Raji (cell line): ENCODE measurements at regions not wholly inside any gene's neighbourhood (a gene's known extent, or its start where the extent isn't known, plus 50 kb on each side); places are given as distances from the start of the nearest gene placed in this dataset.

Experiments used
- POLR2A ChIP-seq: IDR thresholded peaks from 2 replicates; pipeline ENCODE4 v1.6.1; 2011; ENCODE audit warnings: low read depth, low read length, control low read depth; ENCODE audit not compliant: insufficient read depth

DNA sequence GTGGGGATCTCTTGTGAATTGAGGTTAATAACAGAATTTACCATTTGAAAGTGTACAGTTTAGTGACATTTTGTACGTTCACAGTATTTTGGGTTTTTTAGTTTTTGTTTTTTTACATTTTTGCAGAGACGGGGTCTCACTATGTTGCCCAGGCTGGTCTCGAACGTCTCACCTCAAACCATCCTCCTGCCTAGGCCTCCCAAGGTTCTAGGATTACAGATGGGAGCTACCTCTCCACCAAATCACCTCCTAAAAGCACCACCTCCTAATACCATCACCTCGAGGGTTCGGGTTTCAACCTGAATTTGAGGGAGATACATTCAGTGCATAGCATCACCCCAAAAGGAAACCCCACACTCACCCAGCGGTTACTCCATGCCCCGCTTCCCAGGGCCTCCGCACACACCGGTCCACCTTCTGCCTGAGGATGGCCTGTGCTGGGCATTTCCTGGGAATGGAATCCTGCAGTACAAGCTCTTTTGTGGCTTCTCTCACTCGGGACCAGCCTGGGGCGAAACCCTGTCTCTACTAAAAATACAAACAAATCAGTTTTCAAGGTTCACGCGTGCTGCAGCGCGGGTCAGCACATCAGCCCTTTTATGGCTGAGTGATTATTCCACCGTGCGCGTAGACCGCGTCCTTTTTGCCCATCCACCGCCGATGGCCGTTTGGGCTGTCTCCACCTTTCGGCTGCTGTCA is 182.7 kb upstream of the CIBAR2 start:
- TF ChIP-seq POLR2A = no peak

DNA sequence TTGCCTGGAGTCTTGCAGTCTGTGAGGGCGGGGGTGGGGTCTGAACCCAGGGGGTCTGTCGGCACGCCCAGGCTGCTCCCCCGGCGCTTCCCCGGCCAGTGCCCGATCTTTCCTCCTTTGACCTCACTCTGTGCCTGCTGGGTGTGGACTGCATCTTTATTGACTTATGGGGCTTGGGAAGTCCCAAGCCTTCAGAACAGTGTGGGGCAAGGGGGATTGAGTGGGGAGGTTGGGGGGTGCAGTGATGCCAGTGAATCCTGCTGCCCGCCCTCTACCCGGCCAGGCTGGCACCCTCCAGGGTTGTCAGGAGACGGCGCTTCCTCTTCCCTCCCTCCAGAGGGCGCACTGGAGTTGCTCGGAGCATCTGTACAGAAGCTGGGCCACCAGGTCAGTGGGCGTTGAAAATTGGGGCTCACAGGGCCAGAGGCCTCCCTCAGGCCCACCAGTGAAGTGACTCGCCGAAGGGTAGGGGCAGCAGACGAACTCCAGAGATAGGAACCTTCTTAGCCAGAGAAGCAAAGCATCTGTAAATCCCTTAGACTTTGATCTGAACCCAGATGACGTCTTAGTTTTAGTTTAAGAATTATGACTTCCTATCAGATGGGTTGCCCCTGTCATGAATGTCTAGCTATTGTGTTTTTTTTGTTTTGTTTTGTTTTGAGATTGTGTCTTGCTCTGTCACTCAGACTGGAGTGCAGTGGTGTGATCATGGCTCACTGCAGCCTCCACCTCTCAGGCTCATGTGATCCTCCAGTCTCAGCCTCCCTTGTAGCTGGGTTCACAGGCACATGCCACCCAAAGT is 184.8 kb upstream of the CIBAR2 start:
- no peak for TF ChIP-seq POLR2A

DNA sequence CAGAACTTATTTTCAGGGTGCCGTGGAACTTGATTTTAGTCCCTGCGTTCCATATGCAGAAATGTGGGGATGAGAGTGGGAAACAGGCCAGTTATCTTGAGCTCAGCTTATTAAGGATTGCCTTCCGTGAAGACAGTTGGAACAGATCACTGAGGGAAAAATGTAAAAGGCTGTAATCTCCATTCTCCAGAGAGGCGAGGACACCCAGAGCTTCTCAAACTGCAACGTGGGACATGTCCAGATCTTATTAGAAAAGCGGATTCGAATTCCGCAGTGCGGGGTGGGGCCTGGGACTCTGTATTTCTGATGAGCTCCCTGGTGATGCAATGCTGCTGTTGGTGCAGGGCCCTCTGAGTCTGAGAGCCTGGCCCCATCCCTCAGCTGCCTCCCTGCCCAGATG is 185.6 kb upstream of the CIBAR2 start:
- no peak for TF ChIP-seq POLR2A

DNA sequence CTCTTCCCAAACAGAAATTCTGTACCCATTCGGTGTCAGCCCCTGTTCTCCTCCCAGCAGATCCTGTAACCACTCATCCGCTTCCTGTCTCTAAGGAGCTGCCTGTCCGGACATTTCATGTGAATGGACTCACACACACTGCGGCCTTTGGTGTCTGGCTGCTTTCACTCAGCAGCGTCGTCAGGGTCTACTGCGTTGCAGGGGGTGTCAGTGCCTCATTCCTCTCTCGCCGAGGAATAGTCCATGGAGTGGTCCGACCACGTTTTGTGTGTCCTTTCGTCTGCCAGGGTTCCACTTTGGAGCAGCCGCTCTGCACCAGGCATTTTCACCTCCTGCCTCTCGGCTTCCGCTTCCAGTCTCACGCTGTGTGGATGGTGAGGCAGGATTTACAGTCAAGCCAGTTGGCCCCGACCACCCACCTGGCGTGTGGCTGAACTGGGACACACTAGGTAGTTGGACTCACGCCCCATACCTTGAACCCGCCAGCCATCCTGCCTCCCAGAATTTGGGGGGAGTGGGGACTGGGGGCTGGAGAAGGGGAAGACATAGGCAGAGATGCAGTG is 188.2 kb upstream of the CIBAR2 start:
- no peak for TF ChIP-seq POLR2A

DNA sequence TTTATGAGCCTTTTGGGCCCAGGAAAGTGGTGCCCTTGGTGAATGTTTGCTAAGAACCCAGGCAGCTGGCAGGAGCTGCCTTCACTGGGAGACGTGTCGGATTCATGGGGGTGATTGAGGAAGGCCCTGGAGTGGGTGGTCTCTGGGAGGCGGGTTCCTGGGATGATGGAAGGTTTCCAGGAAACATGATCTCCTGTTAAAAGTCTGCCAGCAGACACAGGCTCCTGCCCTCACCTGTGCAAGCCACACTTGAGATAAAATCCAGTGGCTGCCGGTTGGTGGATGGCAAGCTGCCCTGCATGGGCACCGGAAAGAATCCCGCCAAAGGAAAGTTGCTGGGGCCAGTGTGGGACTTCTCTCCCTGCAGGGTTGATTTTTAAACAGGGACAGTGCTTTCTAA is 189.0 kb upstream of the CIBAR2 start:
- no peak for TF ChIP-seq POLR2A

DNA sequence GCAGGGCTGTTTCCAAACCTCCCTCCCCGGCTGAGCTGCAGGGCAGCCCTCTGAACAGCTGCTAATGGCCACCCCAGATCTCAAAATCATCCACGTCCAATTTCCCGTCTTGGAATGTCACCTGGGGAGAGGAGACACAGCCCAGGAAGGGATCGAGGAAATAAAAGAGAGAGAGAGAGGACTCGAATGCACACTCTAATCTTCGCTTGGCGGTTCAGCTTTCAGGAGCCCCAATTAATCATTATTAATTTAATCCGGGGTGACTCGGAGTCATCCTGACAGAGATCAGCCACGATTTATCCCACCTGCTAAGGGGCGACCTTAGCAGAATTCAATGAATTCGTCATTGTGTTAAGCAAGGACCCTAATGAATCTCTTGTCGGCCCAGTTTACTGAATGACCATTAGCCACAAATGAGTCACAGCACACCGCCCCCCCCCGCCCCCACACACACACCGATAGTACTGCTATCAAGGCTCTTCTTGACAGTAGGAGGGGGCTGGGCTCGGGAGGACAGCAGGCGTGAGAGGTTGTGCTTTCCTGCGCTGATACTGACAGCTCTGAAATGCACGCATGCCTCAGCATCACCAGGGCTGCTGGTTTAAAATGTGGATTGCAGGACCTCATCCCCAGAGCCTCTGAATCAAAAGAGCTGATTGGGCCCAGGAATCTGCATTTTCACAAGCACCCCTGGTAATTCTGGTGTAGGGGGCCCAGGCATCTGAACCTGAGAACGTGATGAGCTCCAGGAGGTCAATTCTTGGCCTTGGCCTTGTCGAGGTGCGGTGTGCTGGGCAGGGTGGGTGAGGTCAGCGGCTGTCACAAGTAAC is 190.0 kb upstream of the CIBAR2 start:
- no peak for TF ChIP-seq POLR2A

DNA sequence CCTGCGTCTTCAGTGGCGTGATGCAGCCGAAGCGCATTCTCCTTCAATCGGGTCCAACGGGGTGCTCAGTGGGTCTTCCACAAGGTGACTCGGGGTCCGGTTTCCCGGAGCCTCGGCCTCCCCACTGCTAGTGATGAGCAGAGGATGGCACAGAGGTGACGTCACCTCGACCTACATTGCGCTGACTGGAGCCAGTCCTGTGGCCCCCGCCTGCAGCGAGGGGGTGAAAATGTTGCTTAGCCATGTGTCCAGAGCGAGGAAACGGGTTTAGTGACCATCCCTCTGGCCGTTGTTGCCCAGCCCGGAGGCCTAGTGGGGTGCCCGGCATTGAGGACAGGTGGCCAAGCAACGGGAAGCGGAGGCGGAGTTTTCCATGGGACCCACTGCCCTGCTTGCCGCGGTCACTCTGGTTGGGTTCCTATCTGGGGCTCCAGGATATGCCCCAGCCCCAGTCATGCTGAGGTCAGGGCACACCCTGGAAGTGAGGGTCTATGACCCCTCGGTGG is 190.6 kb upstream of the CIBAR2 start:
- no peak for TF ChIP-seq POLR2A

DNA sequence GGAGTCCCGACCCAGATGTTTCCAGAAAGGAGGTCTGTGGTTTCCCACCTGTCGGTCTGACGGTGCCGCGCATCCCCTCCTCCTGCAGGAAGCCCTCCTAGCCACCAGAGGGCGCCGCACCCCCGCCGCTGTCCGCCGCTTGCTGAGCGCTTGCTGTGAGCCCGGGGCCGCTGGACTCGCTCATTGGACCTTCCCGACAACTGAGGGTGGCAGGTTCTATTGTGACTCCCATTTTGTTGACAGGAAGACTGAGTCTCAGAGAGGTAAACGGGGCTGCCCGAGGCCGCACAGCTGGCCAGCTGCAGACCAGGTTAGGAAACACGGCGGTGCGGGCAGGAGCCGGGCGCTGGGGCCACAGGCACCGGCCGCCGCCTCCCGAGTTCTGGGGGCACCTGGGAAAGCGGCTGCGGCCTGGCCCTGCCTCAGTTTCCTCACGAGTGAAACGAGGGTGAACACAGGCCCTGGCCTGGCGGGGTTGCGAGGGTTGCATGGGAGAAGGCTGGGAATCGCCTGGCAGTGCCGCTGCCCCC is 191.1 kb upstream of the CIBAR2 start:
- 0 out of 2 replicates have a peak, but pooled peaks have one; percentile 31 for TF ChIP-seq POLR2A

DNA sequence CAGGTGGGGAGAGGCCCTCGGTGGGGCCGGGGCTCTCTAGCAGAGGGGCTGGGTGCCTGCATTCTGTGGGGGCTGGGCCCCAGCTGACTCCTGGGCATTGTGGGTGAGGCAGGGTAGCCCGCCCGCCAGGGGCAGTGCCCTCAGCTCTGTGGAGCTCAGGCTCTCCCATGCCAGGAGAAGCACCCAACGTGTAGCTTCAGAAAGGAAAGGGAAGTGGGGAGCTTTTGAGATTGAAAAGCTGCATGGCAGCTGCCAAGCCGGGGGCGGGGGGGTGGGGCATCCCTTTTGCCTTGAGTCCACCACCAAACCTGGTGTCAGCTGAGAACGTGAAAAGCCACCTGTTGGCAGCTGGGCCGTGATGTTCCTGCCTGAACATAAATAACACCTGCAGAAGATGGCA is 192.1 kb upstream of the CIBAR2 start:
- no peak for TF ChIP-seq POLR2A

DNA sequence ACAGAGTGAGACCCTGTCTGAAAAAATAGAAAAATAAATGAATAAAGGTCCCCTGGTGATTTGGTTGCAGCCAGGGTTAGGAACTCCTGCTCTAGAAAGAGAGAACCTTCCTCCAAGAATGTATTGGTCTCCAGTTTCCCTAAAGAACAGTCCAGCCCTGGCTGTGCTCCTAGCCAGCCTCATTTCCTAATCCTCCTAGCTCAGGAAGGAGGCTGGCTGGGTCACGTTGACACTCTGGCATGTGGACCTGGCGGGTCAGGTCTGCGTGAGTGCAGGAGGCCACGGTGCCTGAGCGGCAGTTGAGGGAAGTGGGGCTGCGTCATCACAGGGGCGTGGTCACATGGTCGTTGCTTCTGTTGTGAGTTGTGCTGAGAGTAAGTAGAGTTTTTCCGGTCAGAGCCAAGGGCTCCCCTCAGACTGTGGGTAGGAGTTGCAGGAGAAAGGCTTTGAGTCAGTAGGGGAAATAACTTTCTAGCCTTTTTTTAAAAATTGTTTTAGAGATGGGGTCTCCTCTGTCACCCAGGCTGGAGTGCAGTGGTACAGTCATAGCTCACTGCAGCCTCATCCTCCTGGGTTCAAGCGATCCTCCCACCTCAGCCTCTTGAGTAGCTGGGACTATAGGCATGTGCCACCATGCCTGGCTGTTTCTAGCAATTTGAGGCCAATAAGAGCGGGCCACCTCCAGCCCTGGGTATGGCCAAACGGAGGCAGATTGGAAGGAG is 194.0 kb upstream of the CIBAR2 start:
- peak; percentile 72 for TF ChIP-seq POLR2A

DNA sequence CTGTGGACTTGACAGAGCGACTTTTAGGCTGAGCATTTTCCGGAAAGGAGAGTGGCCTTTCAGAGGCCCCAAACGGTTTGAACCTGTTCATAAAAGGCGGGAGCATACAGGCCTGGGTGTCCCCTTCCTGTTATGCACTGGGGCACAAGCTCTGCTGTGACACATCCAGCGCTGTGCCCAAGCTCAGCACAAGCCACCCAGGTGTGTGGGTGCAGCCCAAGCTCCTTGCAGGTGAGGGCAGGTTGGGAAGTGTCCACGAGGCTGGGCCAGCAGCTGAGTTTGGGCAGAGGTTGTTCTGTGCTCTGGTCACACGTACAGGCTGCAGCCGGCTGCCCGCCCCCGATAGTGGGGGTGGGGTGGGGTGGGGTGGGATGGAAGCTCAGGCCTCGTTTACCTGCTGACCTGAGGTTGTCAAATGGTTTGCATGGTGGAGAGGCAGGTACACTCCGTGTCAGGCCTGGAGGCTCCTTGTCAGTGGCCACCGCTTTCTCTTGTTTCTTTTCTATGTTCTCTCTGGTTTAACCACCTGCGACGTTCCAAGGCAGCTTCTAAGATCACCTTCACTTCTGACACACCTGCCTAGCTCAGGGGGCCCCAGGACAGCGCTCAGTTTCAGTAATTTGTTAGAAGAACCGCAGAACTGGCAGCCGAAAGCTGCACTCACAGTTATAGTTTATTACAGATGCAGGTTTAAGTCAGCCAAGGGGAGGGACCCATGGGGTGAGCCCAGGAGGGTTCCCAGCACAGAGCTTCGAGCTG is 194.7 kb upstream of the CIBAR2 start:
- TF ChIP-seq POLR2A = no peak

DNA sequence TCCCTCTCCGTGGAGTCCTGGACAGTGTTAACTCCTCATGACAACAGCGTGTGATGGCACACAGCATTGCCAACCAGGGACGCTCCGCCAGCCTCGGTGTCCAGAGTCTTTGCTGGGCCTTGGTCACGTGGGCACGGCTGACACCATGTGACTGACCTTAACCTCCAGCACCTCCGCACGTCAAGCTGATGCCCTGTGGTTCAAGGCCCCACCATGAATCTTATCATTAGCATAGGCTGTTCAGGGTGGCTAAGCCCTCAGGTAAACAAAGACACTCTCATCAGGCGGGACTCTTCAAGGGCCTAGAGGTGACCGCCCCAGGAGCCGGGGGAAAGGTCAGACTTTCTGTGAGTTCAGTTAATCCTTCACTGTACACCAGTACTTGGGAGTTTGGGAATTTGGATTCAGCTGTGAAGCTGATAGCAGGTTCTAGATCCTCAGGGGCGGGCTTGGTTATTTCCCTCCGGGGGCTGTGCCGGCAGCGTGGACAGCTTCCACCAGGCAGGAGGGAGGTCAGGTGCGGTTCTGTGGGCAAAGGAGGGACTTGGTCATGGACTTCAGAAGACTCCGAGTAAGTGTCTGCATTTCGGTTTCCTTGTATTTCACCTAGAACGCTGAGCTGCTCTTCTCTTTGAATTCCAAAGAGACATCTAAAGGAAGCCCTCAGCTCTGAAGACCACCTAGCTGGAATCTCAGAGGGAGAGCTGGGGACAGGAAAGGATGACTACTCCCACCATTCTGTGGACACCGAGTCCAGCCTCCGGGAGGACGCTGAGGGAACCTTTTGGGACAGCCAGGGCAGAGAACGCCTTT is 195.5 kb upstream of the CIBAR2 start:
- TF ChIP-seq POLR2A = no peak

DNA sequence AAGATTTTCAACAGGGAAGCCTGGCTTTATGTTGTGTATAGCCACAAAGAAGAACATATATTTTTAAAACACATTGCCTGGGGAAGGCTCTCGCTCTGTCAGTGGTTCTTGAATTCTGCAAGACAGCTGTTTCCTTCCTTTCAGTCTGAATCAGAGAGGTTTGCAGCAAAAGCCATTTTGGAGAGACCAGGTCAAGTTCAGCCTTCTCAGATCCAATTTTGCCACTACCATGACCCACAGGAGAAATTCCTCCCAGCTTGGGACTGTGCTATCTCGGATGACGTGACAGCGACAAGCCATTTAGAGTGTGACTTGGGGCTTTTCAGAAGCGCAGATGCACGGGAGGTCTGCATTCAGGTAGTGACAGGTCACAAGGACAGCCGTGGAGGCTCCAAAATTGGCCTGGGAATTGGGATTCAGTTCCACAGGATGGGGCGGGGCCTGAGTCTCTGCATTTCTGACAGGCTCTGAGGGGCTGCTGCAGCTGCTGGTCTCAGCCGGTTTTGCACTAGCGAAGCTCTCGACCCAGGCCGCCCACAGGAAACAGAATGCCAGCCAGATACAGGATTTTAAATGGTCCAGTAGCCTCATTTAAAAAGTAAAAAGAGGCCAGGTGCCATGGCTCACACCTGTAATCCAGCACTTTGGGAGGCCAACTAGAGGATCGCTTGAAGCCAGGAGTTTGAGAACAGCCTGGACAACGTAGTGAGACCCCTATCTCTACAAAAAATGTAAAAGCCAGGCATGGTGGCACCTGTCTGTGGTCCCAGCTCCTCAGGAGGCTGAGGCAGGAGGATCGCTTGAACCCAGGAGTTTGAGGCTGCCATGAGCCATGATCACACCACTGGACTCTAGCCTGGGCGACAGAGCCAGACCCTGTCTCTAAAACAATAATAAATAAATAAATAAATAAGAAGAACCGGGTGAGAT is 196.6 kb upstream of the CIBAR2 start:
- TF ChIP-seq POLR2A = no peak
